ENCODE measurements at regions not wholly inside any gene's neighbourhood (a gene's known extent, or its start where the extent isn't known, plus 50 kb on each side); places are given as distances from the start of the nearest gene placed in this dataset.
"Not testable (repeated sequence)": the region's sequence is repeated elsewhere in the genome, so short reads cannot be mapped to it uniquely, and the experiment has no call there.

GRCh38 chr6:6984585-6985366, 123.0 kb upstream of the RREB1 start:
- POLR2A ChIA-PET: interaction anchor here (0.7 kb wide), 1 partner anchor 1594 kb away, joined by 4 read pairs; no protein-coding TSS in a partner anchor
- Histone ChIP-seq H3K4me3 (ENCODE audit: low read length) (no peak overlapping the region), H3K9me3 (ENCODE audit: low read length) (no peaks in the 10 kb centered on the region), H3K36me3 (ENCODE audit: insufficient read depth, low read length) (no peaks in the 10 kb centered on the region), H3K4me1 (ENCODE audit: insufficient read depth, low read length) (no peaks in the 10 kb centered on the region), H3K27ac (ENCODE audit: low read depth, low read length) (no peak overlapping the region), H3K27me3 (ENCODE audit: insufficient read depth, low read length, poor library complexity, severe bottlenecking) (no peaks in the 10 kb centered on the region)
- no peak for DNase-seq
- no peaks in the 10 kb centered on the region for H3K36me3 Mint-ChIP-seq
- H3K4me3 Mint-ChIP-seq: no peak overlapping the region
- no peaks in the 10 kb centered on the region for H3K9me3 Mint-ChIP-seq
- peaks cover 7 to 10% of the 10 kb centered on the region in 2 donors for H3K27me3 Mint-ChIP-seq
- H3K4me1 Mint-ChIP-seq: no peaks in the 10 kb centered on the region
- CTCF ChIA-PET: no interaction called here
- no peak overlapping the region for H3K27ac Mint-ChIP-seq

GRCh38 chr6:6986344-6986743, 121.4 kb upstream of the RREB1 start:
- Histone ChIP-seq H3K4me3 (ENCODE audit: low read length) (no peak overlapping the region), H3K36me3 (ENCODE audit: insufficient read depth, low read length) (no peaks in the 10 kb centered on the region), H3K27ac (ENCODE audit: low read depth, low read length) (no peak overlapping the region), H3K9me3 (ENCODE audit: low read length) (no peaks in the 10 kb centered on the region), H3K4me1 (ENCODE audit: insufficient read depth, low read length) (no peaks in the 10 kb centered on the region), H3K27me3 (ENCODE audit: insufficient read depth, low read length, poor library complexity, severe bottlenecking) (no peaks in the 10 kb centered on the region)
- Mint-ChIP-seq H3K36me3 (no peaks in the 10 kb centered on the region), H3K27me3 (peaks cover 3 to 6% of the 10 kb centered on the region in 2 donors), H3K4me1 (no peaks in the 10 kb centered on the region), H3K4me3 (no peak overlapping the region), H3K27ac (no peak overlapping the region), H3K9me3 (no peaks in the 10 kb centered on the region)
- ChIA-PET POLR2A (no interaction called here), CTCF (no interaction called here)
- no peak for DNase-seq

GRCh38 chr6:6987749-6988148, 120.0 kb upstream of the RREB1 start:
- ChIA-PET POLR2A (no interaction called here), CTCF (no interaction called here)
- Histone ChIP-seq H3K9me3 (ENCODE audit: low read length) (no peaks in the 10 kb centered on the region), H3K4me1 (ENCODE audit: insufficient read depth, low read length) (no peaks in the 10 kb centered on the region), H3K27me3 (ENCODE audit: insufficient read depth, low read length, poor library complexity, severe bottlenecking) (no peaks in the 10 kb centered on the region), H3K27ac (ENCODE audit: low read depth, low read length) (no peak overlapping the region), H3K36me3 (ENCODE audit: insufficient read depth, low read length) (no peaks in the 10 kb centered on the region), H3K4me3 (ENCODE audit: low read length) (no peak overlapping the region)
- Mint-ChIP-seq H3K9me3 (no peaks in the 10 kb centered on the region), H3K4me3 (no peak overlapping the region), H3K4me1 (no peaks in the 10 kb centered on the region), H3K27me3 (peaks cover 0 to 3% of the 10 kb centered on the region in 2 donors), H3K36me3 (no peaks in the 10 kb centered on the region), H3K27ac (no peak overlapping the region)
- DNase-seq: no peak

- H3K27ac Mint-ChIP-seq; H3K36me3 ChIP-seq (ENCODE audit: insufficient read depth, low read length); POLR2A ChIA-PET; H3K4me3 ChIP-seq (ENCODE audit: low read length); DNase-seq; H3K4me1 Mint-ChIP-seq; H3K4me3 Mint-ChIP-seq; H3K27ac ChIP-seq (ENCODE audit: low read depth, low read length); H3K27me3 Mint-ChIP-seq; H3K36me3 Mint-ChIP-seq; CTCF ChIA-PET; H3K9me3 ChIP-seq (ENCODE audit: low read length); H3K4me1 ChIP-seq (ENCODE audit: insufficient read depth, low read length); H3K9me3 Mint-ChIP-seq; H3K27me3 ChIP-seq (ENCODE audit: insufficient read depth, low read length, poor library complexity, severe bottlenecking): not testable (repeated sequence)
Measured at GRCh38 chr6:6990059-6990458, 117.7 kb upstream of the RREB1 start.

- no peaks in the 10 kb centered on the region for H3K36me3 Mint-ChIP-seq
- no peak overlapping the region for H3K27ac Mint-ChIP-seq
- Histone ChIP-seq H3K4me3 (ENCODE audit: low read length) (no peak overlapping the region), H3K4me1 (ENCODE audit: insufficient read depth, low read length) (no peaks in the 10 kb centered on the region), H3K27ac (ENCODE audit: low read depth, low read length) (no peak overlapping the region), H3K9me3 (ENCODE audit: low read length) (no peaks in the 10 kb centered on the region), H3K27me3 (ENCODE audit: insufficient read depth, low read length, poor library complexity, severe bottlenecking) (no peaks in the 10 kb centered on the region), H3K36me3 (ENCODE audit: insufficient read depth, low read length) (no peaks in the 10 kb centered on the region)
- ChIA-PET POLR2A (no interaction called here), CTCF (interaction anchor here (0.7 kb wide), 1 partner anchor 51 kb away, joined by 3 read pairs; no protein-coding TSS in a partner anchor)
- H3K9me3 Mint-ChIP-seq: no peaks in the 10 kb centered on the region
- H3K4me3 Mint-ChIP-seq: no peak overlapping the region
- peaks cover 0 to 6% of the 10 kb centered on the region in 2 donors for H3K27me3 Mint-ChIP-seq
- H3K4me1 Mint-ChIP-seq: no peaks in the 10 kb centered on the region
- no peak for DNase-seq
Measured at GRCh38 chr6:6993503-6994237, 114.1 kb upstream of the RREB1 start.

- Mint-ChIP-seq H3K36me3 (no peaks in the 10 kb centered on the region), H3K27ac (no peak overlapping the region), H3K27me3 (peaks cover under 1 to 6% of the 10 kb centered on the region in 2 donors), H3K4me3 (no peak overlapping the region), H3K9me3 (no peaks in the 10 kb centered on the region), H3K4me1 (no peaks in the 10 kb centered on the region)
- no peaks in the 10 kb centered on the region for H3K9me3 ChIP-seq (ENCODE audit: low read length)
- POLR2A ChIA-PET: no interaction called here
- no peak overlapping the region for H3K27ac ChIP-seq (ENCODE audit: low read depth, low read length)
- no peak for DNase-seq
- H3K4me3 ChIP-seq (ENCODE audit: low read length): no peak overlapping the region
- no peaks in the 10 kb centered on the region for H3K27me3 ChIP-seq (ENCODE audit: insufficient read depth, low read length, poor library complexity, severe bottlenecking)
- no peaks in the 10 kb centered on the region for H3K4me1 ChIP-seq (ENCODE audit: insufficient read depth, low read length)
- H3K36me3 ChIP-seq (ENCODE audit: insufficient read depth, low read length): no peaks in the 10 kb centered on the region
- CTCF ChIA-PET: no interaction called here
Measured at GRCh38 chr6:6994796-6995195, 113.0 kb upstream of the RREB1 start.

- POLR2A ChIA-PET: no interaction called here
- no peaks in the 10 kb centered on the region for H3K36me3 ChIP-seq (ENCODE audit: insufficient read depth, low read length)
- no peaks in the 10 kb centered on the region for H3K27me3 ChIP-seq (ENCODE audit: insufficient read depth, low read length, poor library complexity, severe bottlenecking)
- Mint-ChIP-seq H3K4me3 (no peak overlapping the region), H3K27me3 (peaks cover 2 to 7% of the 10 kb centered on the region in 2 donors), H3K9me3 (no peaks in the 10 kb centered on the region), H3K36me3 (no peaks in the 10 kb centered on the region), H3K4me1 (no peaks in the 10 kb centered on the region), H3K27ac (no peak overlapping the region)
- no peak overlapping the region for H3K4me3 ChIP-seq (ENCODE audit: low read length)
- H3K27ac ChIP-seq (ENCODE audit: low read depth, low read length): no peak overlapping the region
- no peak for DNase-seq
- H3K4me1 ChIP-seq (ENCODE audit: insufficient read depth, low read length): no peaks in the 10 kb centered on the region
- no peaks in the 10 kb centered on the region for H3K9me3 ChIP-seq (ENCODE audit: low read length)
- CTCF ChIA-PET: no interaction called here
Measured at GRCh38 chr6:6995328-6995727, 112.4 kb upstream of the RREB1 start.

- Histone ChIP-seq H3K36me3 (ENCODE audit: insufficient read depth, low read length) (no peaks in the 10 kb centered on the region), H3K27ac (ENCODE audit: low read depth, low read length) (no peak overlapping the region), H3K27me3 (ENCODE audit: insufficient read depth, low read length, poor library complexity, severe bottlenecking) (no peaks in the 10 kb centered on the region), H3K4me3 (ENCODE audit: low read length) (no peak overlapping the region), H3K9me3 (ENCODE audit: low read length) (no peaks in the 10 kb centered on the region), H3K4me1 (ENCODE audit: insufficient read depth, low read length) (no peaks in the 10 kb centered on the region)
- Mint-ChIP-seq H3K36me3 (no peaks in the 10 kb centered on the region), H3K4me3 (no peak overlapping the region), H3K9me3 (no peaks in the 10 kb centered on the region), H3K27me3 (peaks cover 2 to 7% of the 10 kb centered on the region in 2 donors), H3K27ac (no peak overlapping the region), H3K4me1 (no peaks in the 10 kb centered on the region)
- ChIA-PET CTCF (no interaction called here), POLR2A (no interaction called here)
- DNase-seq: no peak
Measured at GRCh38 chr6:6996124-6996523, 111.6 kb upstream of the RREB1 start.

Data from CD8-positive, alpha-beta memory T cell (primary cell).